ENCODE measurements at regions not wholly inside any gene's neighbourhood (a gene's known extent, or its start where the extent isn't known, plus 50 kb on each side); places are given as distances from the start of the nearest gene placed in this dataset.

- TF ChIP-seq POLR2A (IDR thresholded peaks at IDR 0.05; ENCODE audit: low read length) (no peak), GATA1 (IDR thresholded peaks at IDR 0.05; ENCODE audit: low read depth, low read length) (no peak)
These were observed 89.0 kb upstream of the SFSWAP start for GRCh38 chr12:131621701-131622421.
